ENCODE measurements at regions not wholly inside any gene's neighbourhood (a gene's known extent, or its start where the extent isn't known, plus 50 kb on each side); places are given as distances from the start of the nearest gene placed in this dataset.

- no peak for DNase-seq (ENCODE audit: low spot score)
These were observed 512.0 kb downstream of the FOXG1 start for GRCh38 chr14:29278301-29279263.

- DNase-seq (ENCODE audit: low spot score) = peak; percentile 9
These were observed 515.6 kb downstream of the FOXG1 start for GRCh38 chr14:29282169-29282568.

- no peak for DNase-seq (ENCODE audit: low spot score)
These were observed 523.9 kb downstream of the FOXG1 start for GRCh38 chr14:29290441-29290840.

GRCh38 chr14:29299372-29299771, 532.8 kb downstream of the FOXG1 start:
- no peak for DNase-seq (ENCODE audit: low spot score)

DNA sequence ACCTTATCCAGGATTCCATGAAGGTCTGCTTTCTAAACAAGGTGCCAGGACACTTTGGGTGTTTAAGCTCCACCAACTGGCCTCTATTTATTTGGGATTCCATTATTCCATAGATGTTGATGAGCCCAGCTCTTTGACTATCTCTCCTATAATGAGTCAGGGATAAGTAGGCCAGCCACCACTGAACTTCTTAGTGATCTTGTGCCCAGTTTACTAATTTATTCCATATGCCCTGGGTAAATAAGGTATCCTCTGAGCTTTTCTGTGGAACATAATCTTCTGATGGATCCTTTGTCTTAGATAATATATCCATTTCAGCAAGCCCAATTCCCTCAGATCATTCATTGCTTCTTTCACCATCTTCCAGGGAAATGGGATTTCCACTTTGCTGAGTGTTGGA, 535.0 kb downstream of the FOXG1 start:
- no peak for DNase-seq (ENCODE audit: low spot score)

DNA sequence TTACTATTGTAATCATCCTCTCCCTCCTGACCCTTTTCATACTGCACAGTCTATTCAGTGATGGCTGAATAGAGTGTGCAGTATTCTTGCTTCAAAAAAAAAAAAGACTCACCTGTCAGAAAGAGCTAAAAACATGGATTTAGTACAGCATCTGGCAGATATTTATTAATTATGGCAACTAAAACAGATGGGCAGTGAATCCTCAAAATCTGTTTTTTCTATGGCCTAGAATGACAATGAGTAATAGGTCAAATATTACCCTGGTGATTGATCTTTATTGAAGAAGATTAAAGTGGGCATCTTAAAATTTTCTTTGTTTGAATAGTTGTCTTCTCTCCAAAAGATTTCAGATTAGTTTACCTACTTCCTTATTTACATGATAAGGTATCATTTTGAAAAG, 543.6 kb downstream of the FOXG1 start:
- DNase-seq (ENCODE audit: low spot score) = no peak

DNA sequence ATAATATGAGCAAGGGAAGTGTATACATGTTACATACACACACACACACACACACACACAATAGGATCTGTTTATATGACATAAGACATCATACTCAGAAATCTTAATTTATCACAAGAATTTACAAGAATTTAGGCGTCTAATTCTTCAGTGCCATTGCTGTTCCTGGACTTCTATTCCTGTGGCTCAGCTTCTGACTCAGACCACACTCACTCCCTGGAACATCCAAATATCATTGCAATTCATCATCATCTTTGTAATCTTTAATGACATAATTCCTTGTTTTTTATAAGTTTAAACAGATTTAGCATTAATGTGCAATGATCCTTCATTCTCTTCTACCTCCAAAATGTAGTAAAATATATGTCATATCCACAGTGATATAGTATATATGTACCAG, 544.2 kb downstream of the FOXG1 start:
- peak; percentile 30 for DNase-seq (ENCODE audit: low spot score)

DNA sequence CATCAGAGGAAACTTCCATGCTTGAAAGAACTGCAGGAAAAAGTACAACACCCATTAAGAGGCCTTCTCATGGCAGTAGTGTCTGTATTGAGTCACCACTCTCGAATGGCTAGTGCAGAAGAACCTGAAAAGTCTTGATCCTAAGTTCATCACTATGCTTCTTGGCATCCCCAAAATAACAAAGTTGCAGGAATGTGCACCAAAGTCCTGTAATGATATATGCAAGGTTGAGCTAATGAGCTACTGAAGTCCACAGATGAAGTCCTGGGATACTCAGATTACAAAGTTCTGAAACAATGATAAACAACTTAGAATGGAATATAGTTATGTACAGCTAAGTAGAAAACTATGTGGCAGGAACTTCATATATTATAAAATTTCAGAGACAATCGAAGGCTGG, 545.4 kb downstream of the FOXG1 start:
- no peak for DNase-seq (ENCODE audit: low spot score)

GRCh38 chr14:29316936-29317335, 550.3 kb downstream of the FOXG1 start:
- no peak for DNase-seq (ENCODE audit: low spot score)

GRCh38 chr14:29317423-29317822, 550.8 kb downstream of the FOXG1 start:
- no peak for DNase-seq (ENCODE audit: low spot score)

- no peak for DNase-seq (ENCODE audit: low spot score)
These were observed 553.7 kb downstream of the FOXG1 start for GRCh38 chr14:29320286-29320685.

DNA sequence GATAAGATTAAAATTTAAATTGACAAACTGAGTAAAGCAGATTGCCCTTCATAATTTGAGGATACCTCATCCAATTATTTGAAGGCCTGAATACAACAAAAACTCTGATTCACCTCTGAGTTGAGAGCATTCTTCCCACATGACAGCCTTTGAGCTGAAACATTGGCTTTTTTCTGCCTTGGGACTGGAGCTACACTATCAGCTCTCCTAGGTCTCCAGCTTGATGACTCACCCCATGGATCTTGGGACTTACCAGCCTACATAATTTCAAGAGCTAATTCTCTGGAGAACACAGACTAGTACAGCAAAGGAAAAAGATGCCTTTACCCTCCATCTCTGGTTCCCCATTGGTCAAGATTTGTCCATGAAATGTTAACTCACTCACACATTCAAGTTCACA, 555.1 kb downstream of the FOXG1 start:
- DNase-seq (ENCODE audit: low spot score) = peak; percentile 9

GRCh38 chr14:29339494-29340172, 573.0 kb downstream of the FOXG1 start:
- no peak for DNase-seq (ENCODE audit: low spot score)

DNA sequence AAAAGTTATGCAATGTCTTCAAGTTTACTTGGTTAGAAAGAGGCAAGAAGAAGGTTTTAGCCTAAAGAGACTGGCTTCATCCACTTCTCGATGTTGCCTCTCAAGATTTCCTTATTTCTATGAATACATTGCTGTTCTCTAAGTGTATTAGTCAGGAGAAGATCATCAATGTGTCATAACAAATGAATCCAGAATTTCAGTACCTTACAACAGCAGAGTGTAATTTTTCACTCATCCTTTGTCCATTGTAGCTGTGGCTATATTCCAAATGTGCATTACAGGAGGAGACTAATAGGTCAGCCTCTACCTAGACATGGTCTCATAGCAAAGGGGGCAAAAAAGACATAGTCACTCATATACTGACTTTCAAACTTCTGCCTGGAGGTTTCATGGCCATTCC, 579.1 kb downstream of the PRKD1 start:
- DNase-seq (ENCODE audit: low spot score) = no peak

- no peak for DNase-seq (ENCODE audit: low spot score)
These were observed 577.2 kb downstream of the PRKD1 start for GRCh38 chr14:29350496-29350895.

DNA sequence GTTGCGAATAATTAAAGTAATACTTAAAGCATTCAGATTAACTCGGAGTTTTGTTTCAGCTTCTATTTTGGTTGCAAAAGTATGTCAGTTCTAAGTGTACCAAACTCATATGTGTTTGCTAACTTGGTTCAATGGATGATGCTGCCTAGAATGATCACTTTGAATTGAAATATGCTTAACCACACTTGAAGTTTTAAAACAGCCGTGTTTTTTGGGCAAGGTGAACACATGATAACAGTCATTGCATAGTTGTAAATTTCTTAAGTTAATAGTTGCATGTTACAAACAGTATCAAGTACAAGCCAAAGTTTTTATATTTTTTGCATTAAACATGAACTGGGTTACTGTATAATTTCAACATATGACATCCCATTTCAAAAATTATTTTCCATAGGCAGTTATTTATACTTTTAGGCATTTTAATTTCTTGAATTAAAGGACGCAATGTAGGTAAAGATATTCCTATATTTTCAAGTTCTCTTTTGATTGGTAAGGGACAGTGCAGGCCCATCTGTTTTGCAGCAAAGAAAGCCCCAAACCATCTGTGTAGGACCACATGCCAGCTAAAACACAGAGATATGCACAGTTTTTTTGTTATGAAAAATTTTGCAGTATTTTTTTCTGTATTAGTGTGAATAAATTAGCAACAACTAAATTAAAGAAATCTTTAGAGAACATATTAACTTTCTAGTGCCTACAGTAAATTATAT, 575.5 kb downstream of the PRKD1 start:
- DNase-seq (ENCODE audit: low spot score) = no peak

- DNase-seq (ENCODE audit: low spot score) = no peak
These were observed 575.0 kb downstream of the PRKD1 start for GRCh38 chr14:29352706-29353080.

- DNase-seq (ENCODE audit: low spot score) = no peak
These were observed 574.1 kb downstream of the PRKD1 start for GRCh38 chr14:29353513-29353912.

- no peak for DNase-seq (ENCODE audit: low spot score)
These were observed 573.2 kb downstream of the PRKD1 start for GRCh38 chr14:29354486-29354885.

DNA sequence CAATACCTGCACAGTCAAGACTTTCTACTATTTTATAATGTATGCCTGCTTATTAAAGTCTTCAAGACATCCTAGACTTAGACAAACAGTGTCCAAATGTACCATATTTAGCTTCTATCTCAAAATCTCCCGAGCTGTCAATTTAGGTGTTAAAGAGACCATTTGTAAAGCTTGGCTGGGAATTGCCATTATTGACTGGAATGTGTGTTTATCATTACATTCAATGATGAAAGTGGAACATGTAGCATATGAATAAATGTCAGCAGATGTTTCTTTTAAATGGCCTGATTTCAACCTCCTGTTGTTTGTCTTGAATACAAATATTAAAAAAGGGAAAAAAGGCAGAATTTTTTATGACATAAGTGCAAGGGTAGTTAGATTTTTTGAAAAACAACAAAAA, 572.3 kb downstream of the PRKD1 start:
- no peak for DNase-seq (ENCODE audit: low spot score)

DNA sequence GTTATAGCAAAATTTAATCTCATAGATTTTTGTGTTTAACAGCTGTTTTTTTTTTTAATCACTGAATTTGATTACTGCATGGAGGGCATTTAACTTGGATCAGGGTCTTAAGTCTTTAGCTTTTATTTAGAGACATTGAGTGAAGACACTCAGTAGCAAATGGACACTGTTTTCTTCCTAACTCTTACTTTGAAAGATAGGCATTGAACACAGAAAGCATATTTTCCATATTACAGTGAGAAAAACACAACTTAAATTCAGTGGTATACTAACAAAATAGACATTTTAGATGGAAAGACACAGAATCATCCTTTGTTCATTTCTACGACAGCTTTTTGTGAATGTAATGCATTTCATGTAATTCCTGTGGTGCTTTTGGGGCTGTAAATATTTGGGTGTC, 571.8 kb downstream of the PRKD1 start:
- DNase-seq (ENCODE audit: low spot score) = no peak

GRCh38 chr14:29360656-29361055, 567.0 kb downstream of the PRKD1 start:
- DNase-seq (ENCODE audit: low spot score) = no peak

- DNase-seq (ENCODE audit: low spot score) = no peak
These were observed 557.6 kb downstream of the PRKD1 start for GRCh38 chr14:29370024-29370423.
